HepG2 (cell line): ENCODE measurements at regions not wholly inside any gene's neighbourhood (a gene's known extent, or its start where the extent isn't known, plus 50 kb on each side); places are given as distances from the start of the nearest gene placed in this dataset.

Experiments used
- AFF4 ChIP-seq: sonication (generic); formaldehyde crosslinking; IDR thresholded peaks from 2 replicates; pipeline ENCODE4 v1.4.0; 2020; ENCODE audit warnings: missing genetic modification reagents
- E2F5 ChIP-seq: sonication (generic); formaldehyde crosslinking; conservative IDR thresholded peaks from 2 replicates; pipeline ENCODE4 v1.4.0; 2020; ENCODE audit warnings: missing genetic modification reagents
- MXI1 ChIP-seq: IDR thresholded peaks from 3 replicates; pipeline ENCODE4 v1.6.1; 2012; ENCODE audit warnings: low read depth, low read length, inconsistent platforms, borderline replicate concordance
- TCF7L2 ChIP-seq: IDR thresholded peaks from 2 replicates; pipeline ENCODE4 v1.6.1; 2011; ENCODE audit warnings: mild to moderate bottlenecking, low read depth, low read length, moderate library complexity
- ZBTB21 ChIP-seq: sonication (generic); formaldehyde crosslinking; IDR thresholded peaks from 2 replicates; pipeline ENCODE4 v1.4.0; 2020; ENCODE audit warnings: missing genetic modification reagents

GRCh38 chr2:67043781-67044478, 353.2 kb upstream of the ETAA1 start:
- TF ChIP-seq TCF7L2 = no peak
- no peak for TF ChIP-seq E2F5 (CRISPR knock-in tag)
- no peak for TF ChIP-seq AFF4 (CRISPR knock-in tag)
- TF ChIP-seq ZBTB21 (CRISPR knock-in tag) = no peak
- TF ChIP-seq MXI1 = no peak
